T-helper 2 cell treated with Interferon-gamma antibody and Interleukin-4, amounts not matched to agents 5 μg/mL and 100 μg/mL, for 36 hours (primary cell): ENCODE measurements at regions not wholly inside any gene's neighbourhood (a gene's known extent, or its start where the extent isn't known, plus 50 kb on each side); places are given as distances from the start of the nearest gene placed in this dataset.

Experiments
- DNase-seq: peaks from one replicate; pipeline ENCODE4 v3.0.0; 2021; ENCODE audit warnings: low spot score
- H3K27ac Mint-ChIP-seq: one replicate; pipeline ENCODE4 v1.8.0; 2021; ENCODE audit warnings: mild to moderate bottlenecking, mixed read lengths
- H3K27me3 Mint-ChIP-seq: one replicate; pipeline ENCODE4 v1.8.0; 2021; ENCODE audit warnings: low read depth, mixed read lengths
- H3K36me3 Mint-ChIP-seq: one replicate; pipeline ENCODE4 v1.8.0; 2021; ENCODE audit warnings: low read depth, mixed read lengths
- H3K4me1 Mint-ChIP-seq: one replicate; pipeline ENCODE4 v1.8.0; 2021; ENCODE audit warnings: low read depth, mixed read lengths
- H3K4me3 Mint-ChIP-seq: one replicate; pipeline ENCODE4 v1.8.0; 2022; ENCODE audit warnings: mild to moderate bottlenecking, moderate library complexity, mixed read lengths
- H3K9me3 Mint-ChIP-seq: one replicate; pipeline ENCODE4 v1.8.0; 2021; ENCODE audit warnings: mixed read lengths

DNA sequence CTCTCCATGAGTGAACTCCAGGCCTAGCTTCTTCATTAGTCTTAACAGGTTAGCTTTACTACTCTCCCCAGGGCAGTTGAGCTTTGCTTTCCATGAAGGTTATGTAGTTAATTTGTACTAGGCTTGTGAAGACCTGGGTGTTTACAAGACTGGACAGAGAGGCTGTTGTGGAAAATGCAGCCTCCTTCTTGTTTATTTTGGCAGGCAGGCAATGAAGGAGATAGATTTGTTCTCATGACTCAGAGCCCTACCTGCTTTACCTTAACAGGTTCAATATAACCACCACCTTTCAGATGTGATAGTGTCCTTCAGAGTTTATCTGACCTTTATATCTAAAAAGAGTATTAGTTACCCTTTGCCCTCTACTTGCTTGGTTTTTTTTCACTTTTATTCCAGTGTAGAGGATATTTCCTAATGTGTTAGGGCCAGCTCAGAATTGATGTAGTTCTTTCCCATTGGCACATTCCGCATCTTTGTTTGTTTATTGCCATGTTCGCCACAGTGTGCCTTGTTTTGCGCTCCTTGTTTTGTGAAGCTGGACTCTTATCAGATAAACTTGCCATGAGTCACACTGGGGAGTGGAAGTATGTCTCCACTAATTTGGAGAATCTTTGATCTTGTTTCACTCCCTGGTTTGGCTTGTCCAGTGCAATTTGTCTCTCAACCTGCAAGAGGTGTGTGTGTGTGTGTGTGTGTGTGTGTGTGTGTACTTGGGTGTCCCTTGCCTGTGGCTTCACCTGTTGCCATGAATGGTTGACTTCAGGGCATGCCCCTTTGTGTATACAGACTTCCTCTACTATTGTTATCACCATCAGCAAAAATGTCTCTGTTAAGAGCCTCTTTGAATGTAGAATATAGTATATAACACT lies 87.4 kb upstream of the MACF1 start:
- Mint-ChIP-seq H3K4me3 (no peak overlapping the region), H3K4me1 (peaks cover 3% of the 10 kb centered on the region), H3K9me3 (no peaks in the 10 kb centered on the region), H3K36me3 (no peaks in the 10 kb centered on the region), H3K27ac (no peak overlapping the region), H3K27me3 (peaks cover 8% of the 10 kb centered on the region)
- DNase-seq = no peak

GRCh38 chr1:39117899-39118450 lies 86.5 kb upstream of the MACF1 start:
- no peak overlapping the region for H3K4me3 Mint-ChIP-seq
- DNase-seq = no peak
- peaks cover 5% of the 10 kb centered on the region for H3K27me3 Mint-ChIP-seq
- H3K4me1 Mint-ChIP-seq = peaks cover 3% of the 10 kb centered on the region
- no peaks in the 10 kb centered on the region for H3K9me3 Mint-ChIP-seq
- no peak overlapping the region for H3K27ac Mint-ChIP-seq
- no peaks in the 10 kb centered on the region for H3K36me3 Mint-ChIP-seq

- Mint-ChIP-seq H3K27me3 (no peaks in the 10 kb centered on the region), H3K4me3 (no peak overlapping the region), H3K27ac (no peak overlapping the region), H3K36me3 (no peaks in the 10 kb centered on the region), H3K9me3 (no peaks in the 10 kb centered on the region), H3K4me1 (peaks cover 3% of the 10 kb centered on the region)
- DNase-seq = no peak
Observed at GRCh38 chr1:39122056-39122455, 82.4 kb upstream of the MACF1 start.

DNA sequence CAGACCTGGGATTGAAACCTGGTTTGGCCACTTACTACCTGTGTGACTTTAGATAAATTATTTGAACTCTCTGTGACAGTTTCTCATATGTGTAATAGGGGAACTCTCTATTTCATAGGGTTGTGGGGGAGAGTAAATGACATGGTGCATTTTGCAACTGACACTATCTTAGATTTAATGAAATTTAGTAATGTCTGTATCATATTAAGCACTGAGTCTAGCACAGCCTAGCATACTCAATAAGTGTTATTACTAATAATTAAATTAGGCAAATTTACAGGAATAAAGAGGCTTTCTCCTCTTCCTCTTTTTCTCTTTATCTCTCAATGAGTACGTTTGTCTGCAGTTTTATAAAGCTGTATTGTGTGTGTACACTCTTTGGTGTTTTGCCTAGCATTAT lies 80.2 kb upstream of the MACF1 start:
- H3K27ac Mint-ChIP-seq = no peak overlapping the region

GRCh38 chr1:39127513-39127912 lies 77.0 kb upstream of the MACF1 start:
- DNase-seq = no peak
- peaks cover 12% of the 10 kb centered on the region for H3K27me3 Mint-ChIP-seq
- no peaks in the 10 kb centered on the region for H3K9me3 Mint-ChIP-seq
- no peak overlapping the region for H3K27ac Mint-ChIP-seq
- H3K4me1 Mint-ChIP-seq = peaks cover 6% of the 10 kb centered on the region
- H3K4me3 Mint-ChIP-seq = no peak overlapping the region
- H3K36me3 Mint-ChIP-seq = no peaks in the 10 kb centered on the region

More for the DNA sequence above, 80.2 kb upstream of the MACF1 start:
- no peak overlapping the region for H3K4me3 Mint-ChIP-seq
- no peaks in the 10 kb centered on the region for H3K36me3 Mint-ChIP-seq
- H3K27me3 Mint-ChIP-seq = peaks cover 3% of the 10 kb centered on the region
- H3K4me1 Mint-ChIP-seq = no peaks in the 10 kb centered on the region
- DNase-seq = no peak
- H3K9me3 Mint-ChIP-seq = no peaks in the 10 kb centered on the region

DNA sequence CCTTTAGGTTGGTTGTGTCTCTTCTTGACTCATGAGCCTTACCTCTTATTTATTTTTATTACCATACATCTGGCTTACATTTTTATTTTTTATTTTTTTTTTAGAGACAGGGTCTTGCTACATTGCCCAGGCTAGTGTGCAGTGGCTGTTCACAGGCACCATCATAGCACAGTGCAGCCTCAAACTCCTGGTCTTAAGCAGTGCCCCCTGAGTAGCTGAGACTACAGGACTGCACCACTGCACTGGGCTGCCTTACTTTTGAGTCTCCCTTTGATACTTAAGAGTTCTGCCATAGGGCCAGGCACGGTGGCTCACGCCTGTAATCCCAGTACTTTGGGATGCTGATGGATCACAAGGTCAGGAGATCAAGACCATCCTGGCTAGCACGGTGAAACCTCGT lies 76.4 kb upstream of the MACF1 start:
- H3K27ac Mint-ChIP-seq = no peak overlapping the region
- no peak for DNase-seq
- H3K9me3 Mint-ChIP-seq = no peaks in the 10 kb centered on the region
- no peak overlapping the region for H3K4me3 Mint-ChIP-seq
- H3K4me1 Mint-ChIP-seq = peaks cover 6% of the 10 kb centered on the region
- H3K27me3 Mint-ChIP-seq = peaks cover 13% of the 10 kb centered on the region
- H3K36me3 Mint-ChIP-seq = no peaks in the 10 kb centered on the region

- Mint-ChIP-seq H3K9me3 (no peaks in the 10 kb centered on the region), H3K27ac (no peak overlapping the region), H3K4me3 (no peak overlapping the region), H3K36me3 (no peaks in the 10 kb centered on the region), H3K4me1 (peaks cover 6% of the 10 kb centered on the region), H3K27me3 (peaks cover 13% of the 10 kb centered on the region)
- no peak for DNase-seq
Observed at GRCh38 chr1:39128959-39129358, 75.5 kb upstream of the MACF1 start.

DNA sequence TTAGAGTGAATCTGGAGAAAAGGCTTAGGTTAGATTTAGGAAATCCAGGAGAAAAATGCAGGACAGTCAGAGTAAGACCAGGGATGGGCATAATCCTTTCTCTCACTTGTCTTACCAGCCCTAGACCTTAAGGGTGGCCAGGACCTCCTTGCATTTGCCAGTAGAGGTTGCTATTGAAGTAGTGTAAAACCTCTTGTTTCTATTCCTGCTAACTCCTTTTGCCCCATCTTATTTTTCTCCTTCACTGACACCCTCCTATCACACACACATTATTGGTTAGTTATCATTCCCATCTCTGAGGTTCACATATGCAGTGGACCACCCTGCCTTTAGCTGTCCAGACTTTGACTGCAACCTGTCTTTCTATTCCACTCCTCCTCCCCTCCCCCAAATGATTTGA lies 75.0 kb upstream of the MACF1 start:
- no peaks in the 10 kb centered on the region for H3K9me3 Mint-ChIP-seq
- H3K27ac Mint-ChIP-seq = no peak overlapping the region
- H3K4me1 Mint-ChIP-seq = peaks cover 6% of the 10 kb centered on the region
- DNase-seq = no peak
- H3K4me3 Mint-ChIP-seq = no peak overlapping the region
- no peaks in the 10 kb centered on the region for H3K36me3 Mint-ChIP-seq
- H3K27me3 Mint-ChIP-seq = peaks cover 13% of the 10 kb centered on the region

DNA sequence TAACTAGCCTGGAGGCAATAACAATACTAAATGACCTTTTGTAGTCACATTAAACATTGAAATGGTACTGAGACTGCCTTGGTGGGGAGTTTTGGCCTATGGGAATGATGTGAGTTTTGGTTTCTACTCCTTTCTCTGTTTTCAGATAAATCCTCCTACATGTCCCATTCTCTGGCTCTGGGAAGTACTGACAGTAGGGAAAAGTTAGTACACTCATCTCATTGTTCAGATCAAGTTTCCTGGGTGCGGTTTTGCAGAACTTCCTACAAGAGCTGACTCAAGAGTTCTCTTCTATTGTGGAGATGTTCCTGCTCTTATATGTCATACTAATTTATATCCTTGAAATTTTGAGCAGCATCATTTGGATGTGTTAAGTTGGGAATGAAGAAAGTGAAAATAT lies 74.2 kb upstream of the MACF1 start:
- Mint-ChIP-seq H3K9me3 (no peaks in the 10 kb centered on the region), H3K36me3 (no peaks in the 10 kb centered on the region), H3K4me3 (no peak overlapping the region), H3K27me3 (peaks cover 13% of the 10 kb centered on the region), H3K4me1 (peaks cover 8% of the 10 kb centered on the region), H3K27ac (no peak overlapping the region)
- DNase-seq = no peak

GRCh38 chr1:39131940-39132339 lies 72.6 kb upstream of the MACF1 start:
- H3K36me3 Mint-ChIP-seq = no peaks in the 10 kb centered on the region
- peaks cover 8% of the 10 kb centered on the region for H3K4me1 Mint-ChIP-seq
- H3K9me3 Mint-ChIP-seq = no peaks in the 10 kb centered on the region
- peaks cover 13% of the 10 kb centered on the region for H3K27me3 Mint-ChIP-seq
- no peak overlapping the region for H3K4me3 Mint-ChIP-seq
- no peak for DNase-seq
- H3K27ac Mint-ChIP-seq = no peak overlapping the region

GRCh38 chr1:39132505-39133339 lies 71.8 kb upstream of the MACF1 start:
- H3K4me3 Mint-ChIP-seq = no peak overlapping the region
- no peak for DNase-seq
- H3K27me3 Mint-ChIP-seq = peaks cover 13% of the 10 kb centered on the region
- peaks cover 8% of the 10 kb centered on the region for H3K4me1 Mint-ChIP-seq
- no peak overlapping the region for H3K27ac Mint-ChIP-seq
- no peaks in the 10 kb centered on the region for H3K9me3 Mint-ChIP-seq
- H3K36me3 Mint-ChIP-seq = no peaks in the 10 kb centered on the region

GRCh38 chr1:39133340-39133684 lies 71.2 kb upstream of the MACF1 start:
- Mint-ChIP-seq H3K36me3 (no peaks in the 10 kb centered on the region), H3K27ac (no peak overlapping the region), H3K27me3 (peaks cover 13% of the 10 kb centered on the region), H3K4me3 (no peak overlapping the region), H3K4me1 (peaks cover 8% of the 10 kb centered on the region), H3K9me3 (no peaks in the 10 kb centered on the region)
- no peak for DNase-seq

- Mint-ChIP-seq H3K27ac (no peak overlapping the region), H3K9me3 (no peaks in the 10 kb centered on the region), H3K36me3 (no peaks in the 10 kb centered on the region), H3K4me1 (peaks cover 5% of the 10 kb centered on the region), H3K27me3 (peaks cover 8% of the 10 kb centered on the region), H3K4me3 (no peak overlapping the region)
- DNase-seq = no peak
Observed at GRCh38 chr1:39134768-39135333, 69.6 kb upstream of the MACF1 start.

DNA sequence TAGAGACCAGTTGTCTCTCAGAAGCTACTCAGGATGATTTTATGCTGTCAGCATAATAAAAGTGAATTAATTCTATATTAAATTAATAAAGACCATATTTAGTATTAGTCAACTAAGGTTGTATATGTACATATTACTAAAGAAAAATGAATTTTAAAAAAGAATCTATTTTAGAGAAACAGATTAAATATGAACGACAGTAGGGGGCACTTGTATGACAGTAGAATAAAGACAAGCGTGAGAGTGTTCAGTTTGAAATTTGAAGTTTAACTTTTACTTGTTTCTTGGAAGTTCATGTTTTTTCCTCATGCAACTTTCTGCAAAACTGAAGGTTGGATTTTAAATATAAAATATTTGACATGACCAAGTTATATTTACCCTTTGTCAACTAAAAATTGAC lies 67.9 kb upstream of the MACF1 start:
- no peak overlapping the region for H3K4me3 Mint-ChIP-seq
- no peaks in the 10 kb centered on the region for H3K9me3 Mint-ChIP-seq
- peaks cover 9% of the 10 kb centered on the region for H3K27me3 Mint-ChIP-seq
- peaks cover 2% of the 10 kb centered on the region for H3K4me1 Mint-ChIP-seq
- DNase-seq = no peak
- H3K36me3 Mint-ChIP-seq = no peaks in the 10 kb centered on the region
- no peak overlapping the region for H3K27ac Mint-ChIP-seq
